GM18868 (cell line): ENCODE measurements at regions not wholly inside any gene's neighbourhood (a gene's known extent, or its start where the extent isn't known, plus 50 kb on each side); places are given as distances from the start of the nearest gene placed in this dataset.
"Not testable (repeated sequence)": the region's sequence is repeated elsewhere in the genome, so short reads cannot be mapped to it uniquely, and the experiment has no call there.

Experiments
- ATAC-seq: cut with Tn5 transposase; IDR thresholded peaks from one replicate; pipeline ENCODE4 v1.9.1; 2021; ENCODE audit warnings: mild to moderate bottlenecking, moderate library complexity; ENCODE audit not compliant: unreplicated experiment

- ATAC-seq: no peak
Measured at GRCh38 chr16:35564148-35564547, 2104.7 kb downstream of the TP53TG3F start.

DNA sequence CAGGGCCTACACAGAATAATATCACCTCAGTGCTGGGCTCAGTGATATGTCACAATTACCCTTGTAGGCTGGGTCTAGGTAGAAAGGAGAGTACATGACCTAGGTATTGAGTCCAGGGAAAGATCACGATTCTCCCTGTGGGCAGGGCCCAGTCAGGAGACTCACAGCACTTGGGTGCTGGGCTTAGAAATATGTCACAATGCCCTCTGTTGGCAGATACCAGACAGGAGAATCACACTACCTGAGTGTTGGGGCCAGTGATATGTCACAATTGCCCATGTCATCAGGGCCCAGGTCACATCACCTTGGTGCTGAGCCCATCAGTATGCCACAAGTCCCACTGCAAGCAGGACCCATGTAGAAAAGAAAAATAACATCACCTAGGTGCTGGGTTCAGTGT lies 2105.5 kb downstream of the TP53TG3F start:
- no peak for ATAC-seq

GRCh38 chr16:35565626-35566025 lies 2106.2 kb downstream of the TP53TG3F start:
- ATAC-seq: no peak

DNA sequence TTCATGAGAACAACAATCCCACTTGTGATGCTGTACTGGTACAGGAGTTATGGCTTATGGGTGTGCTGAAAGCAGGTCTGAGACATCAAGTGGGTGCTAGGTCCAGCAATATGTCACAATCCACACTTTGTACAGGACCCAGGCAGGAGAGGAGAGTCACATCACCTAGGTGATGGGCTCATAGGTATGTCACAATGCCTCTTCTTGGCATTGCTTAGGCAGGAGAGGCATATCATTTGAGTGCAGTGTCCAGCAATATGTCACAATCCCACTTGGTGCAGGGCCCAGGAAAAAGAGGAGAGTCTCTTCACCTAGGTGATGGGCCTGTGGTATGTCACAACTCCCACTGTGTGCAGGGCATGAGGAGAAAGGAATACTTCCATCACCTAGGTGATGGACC lies 2110.0 kb downstream of the TP53TG3F start:
- no peak for ATAC-seq

- no peak for ATAC-seq
Measured at GRCh38 chr16:35570946-35571345, 2111.5 kb downstream of the TP53TG3F start.

- ATAC-seq: no peak
Measured at GRCh38 chr16:35572186-35572585, 2112.8 kb downstream of the TP53TG3F start.

DNA sequence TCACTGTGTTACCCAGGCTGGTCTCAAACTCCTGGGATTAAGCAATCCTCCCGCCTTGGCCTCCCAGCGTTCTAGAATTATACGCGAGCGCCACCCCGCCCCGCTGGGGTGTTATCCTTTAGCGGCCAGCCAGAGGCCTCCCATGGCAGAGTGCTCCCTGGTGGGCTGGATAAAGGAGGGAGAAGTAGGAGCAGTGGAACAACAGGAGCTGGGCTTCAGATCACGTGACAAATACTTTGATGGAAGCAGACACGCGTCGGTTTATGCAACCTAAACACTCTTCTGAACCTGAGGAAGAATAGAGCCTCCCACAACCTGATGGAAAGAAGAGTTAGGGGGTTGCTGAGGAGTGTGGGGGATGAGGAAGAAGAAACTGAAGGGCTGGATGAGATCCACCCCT lies 2114.0 kb downstream of the TP53TG3F start:
- no peak for ATAC-seq

DNA sequence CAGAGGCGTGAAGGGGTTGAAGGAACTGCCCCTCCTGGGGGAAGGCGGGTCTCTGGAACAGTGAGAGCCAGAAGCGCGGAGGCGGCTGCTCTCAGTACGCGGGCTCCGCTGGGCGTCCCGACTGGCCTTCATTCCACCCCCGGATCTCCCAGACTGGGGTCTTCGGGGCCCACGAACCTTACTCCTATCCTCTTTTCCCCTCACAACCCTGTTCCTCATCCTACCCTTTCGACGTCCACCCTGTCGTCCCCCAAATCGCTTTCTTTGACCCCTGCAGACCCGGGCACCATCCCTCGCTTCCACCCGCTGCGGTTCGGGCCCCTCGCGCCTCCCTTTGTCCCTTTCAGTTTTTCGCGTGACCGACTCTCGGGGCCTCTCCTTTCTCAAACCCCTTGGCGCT lies 2114.6 kb downstream of the TP53TG3F start:
- ATAC-seq: no peak

GRCh38 chr16:35574454-35575431 lies 2115.3 kb downstream of the TP53TG3F start:
- ATAC-seq: no peak

DNA sequence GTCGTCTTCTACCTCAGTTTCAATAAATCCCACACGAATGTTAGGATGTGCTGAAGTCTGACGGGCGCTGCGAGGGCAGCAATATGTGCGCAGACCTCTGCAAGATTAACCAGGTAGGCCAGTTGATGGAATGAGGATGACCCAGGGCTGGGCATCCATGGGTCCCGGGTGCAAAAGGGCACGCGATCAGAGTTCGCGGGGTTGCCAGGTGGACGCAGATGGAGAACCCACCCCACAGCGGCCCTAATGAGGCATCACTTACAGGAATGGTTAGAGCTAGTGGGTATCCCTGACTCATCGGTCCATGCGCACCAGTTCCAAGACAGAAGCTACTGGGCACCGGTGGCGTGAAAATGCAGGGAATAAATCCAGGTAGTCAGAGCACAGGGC lies 2116.0 kb downstream of the TP53TG3F start:
- ATAC-seq: no peak

- ATAC-seq: peak; percentile 44
Measured at GRCh38 chr16:35585411-35585810, 2126.0 kb downstream of the TP53TG3F start.

- not testable (repeated sequence) for ATAC-seq
Measured at GRCh38 chr16:35590913-35591312, 2131.5 kb downstream of the TP53TG3F start.

- no peak for ATAC-seq
Measured at GRCh38 chr16:35596467-35596866, 2137.1 kb downstream of the TP53TG3F start.

DNA sequence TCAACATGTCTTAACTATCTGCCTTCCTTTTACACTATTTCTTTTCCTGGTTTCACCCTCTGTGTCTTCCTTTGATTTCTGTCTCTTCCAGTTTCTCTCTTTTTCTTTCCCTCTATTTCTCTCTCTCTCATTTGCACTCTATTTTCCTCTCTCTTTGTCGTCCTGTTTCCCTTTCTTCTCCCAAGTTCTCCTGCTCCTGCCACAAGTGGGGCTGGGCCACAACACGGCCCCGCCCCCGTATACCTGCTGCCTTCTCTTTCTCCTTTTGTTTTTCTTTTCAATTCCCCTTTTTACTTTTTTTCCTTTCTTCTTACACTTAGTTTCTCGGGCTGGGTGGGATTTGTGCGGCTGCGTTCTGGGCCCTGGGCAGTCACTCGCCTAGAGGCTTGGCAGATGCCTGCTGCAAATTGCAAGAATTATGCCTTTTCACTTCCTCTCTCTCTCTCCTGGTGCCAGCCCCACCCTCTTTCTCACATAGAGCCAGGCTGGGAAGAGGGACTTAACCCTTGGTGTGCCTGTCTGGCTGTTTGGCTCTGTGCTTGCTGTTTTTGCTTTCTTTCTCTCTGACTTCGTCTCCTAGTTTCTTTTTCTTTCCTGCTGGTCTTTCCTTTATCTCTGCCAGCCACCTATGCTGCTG lies 2139.4 kb downstream of the TP53TG3F start:
- ATAC-seq: peak; percentile 46

- ATAC-seq: peak; percentile 35
Measured at GRCh38 chr16:35599429-35600160, 2140.2 kb downstream of the TP53TG3F start.

DNA sequence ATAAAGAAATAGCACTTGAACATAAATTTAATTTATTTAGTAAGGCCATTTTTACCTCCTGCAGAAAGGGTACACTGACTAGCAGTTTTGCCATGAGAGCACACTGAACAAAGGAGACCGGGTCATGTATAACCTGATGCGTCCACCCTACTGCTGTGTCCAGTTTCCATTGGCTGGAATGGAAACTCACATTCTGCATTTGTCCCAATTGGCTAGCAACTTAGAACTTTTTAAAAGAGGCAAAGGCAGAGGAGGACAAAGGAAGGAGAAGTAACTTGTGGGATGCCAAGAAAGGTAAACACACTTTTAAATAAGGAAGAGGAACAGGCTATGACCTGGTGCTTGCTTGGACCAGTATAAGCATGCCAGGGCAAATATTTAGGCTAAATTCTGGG lies 2140.7 kb downstream of the TP53TG3F start:
- ATAC-seq: not testable (repeated sequence)

- no peak for ATAC-seq
Measured at GRCh38 chr16:35602116-35602515, 2142.7 kb downstream of the TP53TG3F start.

GRCh38 chr16:35603371-35603770 lies 2144.0 kb downstream of the TP53TG3F start:
- not testable (repeated sequence) for ATAC-seq

DNA sequence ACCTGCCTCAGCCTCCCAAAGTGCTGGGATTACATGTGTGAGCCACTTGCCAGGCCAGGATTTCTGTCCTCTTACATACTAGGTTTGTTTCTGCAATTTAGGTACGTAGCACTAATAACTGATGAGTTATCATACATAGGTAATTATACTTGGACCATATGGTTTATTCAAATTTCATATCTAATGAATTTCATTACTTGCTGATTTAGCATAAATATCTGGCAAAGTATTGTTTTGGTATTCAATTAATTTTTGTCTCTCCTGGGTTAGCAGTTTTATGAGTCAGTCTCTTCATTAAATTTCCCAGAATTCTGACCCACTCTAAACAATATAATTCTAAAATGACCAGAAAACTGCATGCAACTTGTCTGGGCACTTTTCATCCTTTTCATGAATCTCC lies 2146.5 kb downstream of the TP53TG3F start:
- ATAC-seq: no peak

DNA sequence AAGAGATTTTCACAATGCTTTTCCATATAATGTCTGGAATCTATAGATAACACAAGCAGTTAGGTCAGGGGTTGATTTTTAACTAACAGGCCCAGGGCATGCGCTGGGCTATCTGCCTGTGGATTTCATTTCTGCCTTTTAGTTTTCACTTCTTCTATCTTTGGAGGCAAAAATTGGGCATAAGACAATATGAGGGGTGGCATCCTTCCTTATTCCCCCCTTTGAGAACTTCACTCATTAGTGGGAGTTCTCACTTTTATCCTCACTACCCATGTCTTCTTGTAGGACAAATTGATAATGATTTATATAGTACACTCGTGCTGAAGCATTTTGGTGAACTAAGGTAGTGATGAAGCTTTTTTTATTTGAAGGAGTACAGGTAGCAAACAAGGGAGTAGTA lies 2155.5 kb downstream of the TP53TG3F start:
- ATAC-seq: not testable (repeated sequence)

GRCh38 chr16:35619176-35619575 lies 2159.8 kb downstream of the TP53TG3F start:
- not testable (repeated sequence) for ATAC-seq
